DND-41 (cell line): ENCODE measurements at regions not wholly inside any gene's neighbourhood (a gene's known extent, or its start where the extent isn't known, plus 50 kb on each side); places are given as distances from the start of the nearest gene placed in this dataset.
A peak's percentile ranks its signal among the peaks of the same experiment; 100 is the strongest.

Experiments used
- ATAC-seq: fragments of 200-7000 bp; cut with Tn5 transposase; 3 replicates; pipeline ENCODE4 v1.9.1; 2021; ENCODE audit warnings: low read depth; ENCODE audit not compliant: insufficient read depth
- DNase-seq: peaks from one replicate; pipeline ENCODE4 v3.0.0-alpha.2; 2020
- H2AFZ ChIP-seq: 2 replicates; pipeline ENCODE4 v1.6.0; 2012; ENCODE audit warnings: low read depth, low read length
- H3K27ac ChIP-seq: 2 replicates; pipeline ENCODE4 v1.5.1; 2012; ENCODE audit warnings: low read length, inconsistent platforms
- H3K27me3 ChIP-seq: fragments of 200-600 bp; sonication (generic); 2 replicates; pipeline ENCODE4 v1.6.0; 2012; ENCODE audit warnings: low read length, mild to moderate bottlenecking, inconsistent platforms; ENCODE audit not compliant: insufficient read depth, poor library complexity
- H3K36me3 ChIP-seq: 2 replicates; pipeline ENCODE4 v1.5.1; 2012; ENCODE audit warnings: low read length, inconsistent platforms; ENCODE audit not compliant: insufficient read depth
- H3K4me1 ChIP-seq: 2 replicates; pipeline ENCODE4 v1.5.1; 2012; ENCODE audit warnings: mild to moderate bottlenecking, low read length; ENCODE audit not compliant: insufficient read depth
- H3K4me2 ChIP-seq: 2 replicates; pipeline ENCODE4 v1.6.0; 2012; ENCODE audit warnings: mild to moderate bottlenecking, moderate library complexity, low read length, inconsistent platforms; ENCODE audit not compliant: insufficient read depth
- H3K4me3 ChIP-seq, 2 experiments: fragments of 200-600 bp in 1 of 2; shearing (Covaris generic) in 1 of 2; 2 replicates each; pipeline ENCODE4 v1.5.1; 2012 to 2016; ENCODE audit warnings: inconsistent platforms in 2 of 2, low read length in 2 of 2, mild to moderate bottlenecking in 2 of 2, low read depth in 1 of 2, moderate library complexity in 1 of 2
- H3K79me2 ChIP-seq: 2 replicates; pipeline ENCODE4 v1.6.0; 2012; ENCODE audit warnings: low read length, inconsistent platforms; ENCODE audit not compliant: insufficient read depth
- H3K9ac ChIP-seq: 2 replicates; pipeline ENCODE4 v1.6.0; 2012; ENCODE audit warnings: low read depth, mild to moderate bottlenecking, inconsistent platforms, low read length, moderate library complexity
- H3K9me3 ChIP-seq: 2 replicates; pipeline ENCODE4 v1.5.1; 2012; ENCODE audit warnings: low read length, moderate library complexity, mild to moderate bottlenecking, inconsistent platforms; ENCODE audit not compliant: insufficient read depth, severe bottlenecking
- H4K20me1 ChIP-seq: 2 replicates; pipeline ENCODE4 v1.6.0; 2012; ENCODE audit warnings: low read length; ENCODE audit not compliant: insufficient read depth
- CTCF ChIP-seq: IDR thresholded peaks from 2 replicates; pipeline ENCODE4 v1.5.1; 2012; ENCODE audit warnings: borderline replicate concordance, low read length, moderate library complexity, mild to moderate bottlenecking; ENCODE audit not compliant: poor library complexity, severe bottlenecking; ENCODE audit errors: extremely low read depth
- EZH2 ChIP-seq: IDR thresholded peaks from 3 replicates; pipeline ENCODE4 v1.6.1; 2012; ENCODE audit warnings: borderline replicate concordance, low read depth, mild to moderate bottlenecking, moderate library complexity, low read length, inconsistent platforms; ENCODE audit not compliant: severe bottlenecking

DNA sequence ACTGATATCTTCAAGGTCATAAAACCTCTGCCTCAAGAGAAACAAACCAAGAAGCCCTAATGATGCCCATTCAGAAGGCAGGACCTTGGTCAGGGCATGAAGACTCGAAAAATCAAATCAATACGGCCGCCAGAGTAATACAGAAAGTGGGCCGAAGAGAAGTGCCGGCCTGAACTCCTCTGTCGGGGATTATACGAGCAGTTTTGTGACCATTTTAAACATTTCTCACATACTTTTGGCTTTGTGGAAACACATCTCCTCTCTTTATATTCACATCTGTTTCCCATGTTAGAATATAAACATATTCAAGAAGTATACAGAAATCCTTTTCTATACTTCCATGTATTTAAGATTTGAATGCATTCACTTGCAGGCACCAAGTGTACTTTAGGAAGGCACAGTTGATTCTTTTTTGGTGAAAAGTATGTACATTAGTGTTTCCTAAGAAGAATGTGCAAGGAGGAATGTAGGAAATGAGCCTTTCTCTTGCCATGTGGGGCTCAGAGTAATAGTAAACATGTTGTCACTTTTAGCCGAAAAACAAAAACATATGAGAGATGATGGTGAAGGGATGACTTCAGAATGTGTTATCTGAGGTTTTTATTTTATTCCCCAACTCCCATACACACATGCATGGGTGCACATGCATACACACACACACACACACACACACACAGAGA is 707.9 kb upstream of the ID2 start:
- TF ChIP-seq CTCF, result no peak
- no peak for TF ChIP-seq EZH2
- Histone ChIP-seq H3K9ac (no peak overlapping the region), H2AFZ (no peak overlapping the region), H3K4me1 (no peaks in the 10 kb centered on the region), H3K36me3 (no peaks in the 10 kb centered on the region), H3K27me3 (no peaks in the 10 kb centered on the region), H4K20me1 (no peaks in the 10 kb centered on the region), H3K4me3 (no peak overlapping the region), H3K9me3 (no peaks in the 10 kb centered on the region), H3K79me2 (no peaks in the 10 kb centered on the region), H3K4me2 (no peak overlapping the region), H3K27ac (no peak overlapping the region)
- DNase-seq (no peak), ATAC-seq (no peak)

DNA sequence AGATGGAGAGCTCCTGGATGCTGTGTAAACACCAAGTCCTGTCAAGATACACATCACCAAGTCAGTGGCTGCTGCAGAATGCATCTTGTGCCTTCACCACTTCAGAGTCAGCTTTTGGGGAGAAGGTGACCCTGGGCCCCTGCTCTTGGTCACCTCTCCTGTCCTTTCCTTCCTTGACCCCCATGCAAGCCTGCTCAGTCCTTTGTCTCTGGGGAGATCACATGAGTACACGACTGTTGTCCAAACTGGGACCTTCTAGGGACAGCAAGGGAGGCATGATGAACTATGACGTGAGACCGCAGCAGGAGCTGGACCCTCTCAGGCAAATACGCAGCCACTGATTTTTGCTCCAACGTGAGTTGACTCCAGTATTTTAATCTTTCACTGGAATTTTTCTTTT is 706.9 kb upstream of the ID2 start:
- Histone ChIP-seq H3K36me3 (no peaks in the 10 kb centered on the region), H3K79me2 (no peaks in the 10 kb centered on the region), H3K27me3 (no peaks in the 10 kb centered on the region), H3K4me2 (no peak overlapping the region), H3K4me1 (no peaks in the 10 kb centered on the region), H3K4me3 (no peak overlapping the region), H3K9me3 (no peaks in the 10 kb centered on the region), H4K20me1 (no peaks in the 10 kb centered on the region), H3K27ac (no peak overlapping the region), H3K9ac (no peak overlapping the region), H2AFZ (no peak overlapping the region)
- DNase-seq (no peak), ATAC-seq (no peak)
- TF ChIP-seq EZH2 (no peak), CTCF (no peak)

DNA sequence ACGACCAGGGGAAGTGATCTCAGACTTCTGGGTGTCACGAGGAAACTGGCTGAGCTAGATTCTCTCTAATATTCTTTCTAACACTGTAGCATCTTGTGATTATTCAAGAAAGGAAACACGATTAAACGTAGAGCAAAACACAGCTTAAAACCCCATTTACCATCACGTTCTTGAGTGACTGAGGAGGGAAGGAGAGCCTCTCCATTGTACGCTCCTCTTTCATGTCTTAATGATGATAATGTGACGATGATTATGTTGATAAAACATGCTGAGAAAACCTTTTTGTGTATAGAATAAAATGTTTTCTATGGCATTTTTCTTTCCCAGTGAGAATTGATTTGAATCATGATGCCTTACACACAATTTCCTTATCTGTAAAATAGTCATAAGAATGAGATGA is 705.6 kb upstream of the ID2 start:
- DNase-seq (no peak), ATAC-seq (no peak)
- H2AFZ ChIP-seq, result no peak overlapping the region
- no peak overlapping the region for H3K9ac ChIP-seq
- H3K79me2 ChIP-seq, result no peaks in the 10 kb centered on the region
- H3K4me3 ChIP-seq, result no peak overlapping the region
- H3K27ac ChIP-seq, result no peak overlapping the region
- no peaks in the 10 kb centered on the region for H3K4me1 ChIP-seq
- H4K20me1 ChIP-seq, result no peaks in the 10 kb centered on the region
- H3K9me3 ChIP-seq, result no peaks in the 10 kb centered on the region
- TF ChIP-seq CTCF (no peak), EZH2 (no peak)
- no peaks in the 10 kb centered on the region for H3K27me3 ChIP-seq
- H3K36me3 ChIP-seq, result no peaks in the 10 kb centered on the region
- H3K4me2 ChIP-seq, result no peak overlapping the region

DNA sequence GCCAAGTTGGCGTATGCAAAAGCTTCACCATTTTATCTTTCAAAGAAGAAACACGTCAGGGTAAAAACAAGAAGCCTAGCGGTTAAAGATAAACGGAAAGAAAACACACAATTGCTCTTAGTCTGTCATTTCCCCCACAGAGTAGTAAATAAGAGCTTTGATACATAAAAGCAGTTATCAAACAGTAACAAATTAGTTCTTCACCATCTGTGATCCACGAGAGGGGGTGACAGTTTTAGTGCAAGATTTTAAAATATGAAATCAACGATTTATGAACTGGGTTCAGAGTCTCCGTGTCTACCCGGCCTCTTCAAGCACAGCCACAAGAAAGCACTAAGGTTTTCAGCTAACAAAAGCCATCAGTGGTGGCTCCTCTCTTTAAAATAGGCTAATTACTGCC is 703.9 kb upstream of the ID2 start:
- 0 out of 2 replicates have a peak overlapping the region, but pooled peaks have one; percentile 14 for H2AFZ ChIP-seq
- H3K4me3 ChIP-seq, result no peak overlapping the region
- H3K4me1 ChIP-seq, result no peaks in the 10 kb centered on the region
- no peak overlapping the region for H3K27ac ChIP-seq
- H3K36me3 ChIP-seq, result no peaks in the 10 kb centered on the region
- DNase-seq (no peak), ATAC-seq (no peak)
- no peaks in the 10 kb centered on the region for H3K27me3 ChIP-seq
- no peaks in the 10 kb centered on the region for H3K79me2 ChIP-seq
- H3K9me3 ChIP-seq, result no peaks in the 10 kb centered on the region
- no peak overlapping the region for H3K4me2 ChIP-seq
- TF ChIP-seq EZH2 (no peak), CTCF (no peak)
- H4K20me1 ChIP-seq, result no peaks in the 10 kb centered on the region
- no peak overlapping the region for H3K9ac ChIP-seq
